ENCODE measurements at regions not wholly inside any gene's neighbourhood (a gene's known extent, or its start where the extent isn't known, plus 50 kb on each side); places are given as distances from the start of the nearest gene placed in this dataset.

DNA sequence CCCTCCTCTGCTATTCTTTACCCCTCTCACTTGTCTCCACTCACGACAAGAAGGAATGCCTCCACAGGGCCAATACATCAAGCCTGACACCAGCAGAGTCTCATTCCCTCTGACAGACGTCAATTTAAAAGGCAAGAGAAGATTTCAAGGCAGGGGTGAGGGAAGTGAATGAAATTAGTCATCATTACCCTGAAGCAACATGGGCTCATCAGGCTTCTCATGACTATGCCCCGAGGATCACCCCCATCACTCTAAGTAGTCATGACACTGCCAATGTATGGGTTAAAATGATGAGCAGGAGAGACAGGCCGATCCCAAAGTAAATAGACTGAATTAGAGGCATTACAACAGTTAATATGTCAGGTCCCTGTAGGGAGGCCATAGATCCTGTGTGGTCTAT lies 504.4 kb downstream of the TLE4 start:
- TF ChIP-seq EZH2phosphoT487 (IDR thresholded peaks at IDR 0.05; ENCODE audit: borderline replicate concordance) = no peak
- TF ChIP-seq, protein P1, sequence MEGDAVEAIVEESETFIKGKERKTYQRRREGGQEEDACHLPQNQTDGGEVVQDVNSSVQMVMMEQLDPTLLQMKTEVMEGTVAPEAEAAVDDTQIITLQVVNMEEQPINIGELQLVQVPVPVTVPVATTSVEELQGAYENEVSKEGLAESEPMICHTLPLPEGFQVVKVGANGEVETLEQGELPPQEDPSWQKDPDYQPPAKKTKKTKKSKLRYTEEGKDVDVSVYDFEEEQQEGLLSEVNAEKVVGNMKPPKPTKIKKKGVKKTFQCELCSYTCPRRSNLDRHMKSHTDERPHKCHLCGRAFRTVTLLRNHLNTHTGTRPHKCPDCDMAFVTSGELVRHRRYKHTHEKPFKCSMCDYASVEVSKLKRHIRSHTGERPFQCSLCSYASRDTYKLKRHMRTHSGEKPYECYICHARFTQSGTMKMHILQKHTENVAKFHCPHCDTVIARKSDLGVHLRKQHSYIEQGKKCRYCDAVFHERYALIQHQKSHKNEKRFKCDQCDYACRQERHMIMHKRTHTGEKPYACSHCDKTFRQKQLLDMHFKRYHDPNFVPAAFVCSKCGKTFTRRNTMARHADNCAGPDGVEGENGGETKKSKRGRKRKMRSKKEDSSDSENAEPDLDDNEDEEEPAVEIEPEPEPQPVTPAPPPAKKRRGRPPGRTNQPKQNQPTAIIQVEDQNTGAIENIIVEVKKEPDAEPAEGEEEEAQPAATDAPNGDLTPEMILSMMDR (conservative IDR thresholded peaks at IDR 0.05; ENCODE audit: low read length) = no peak
- Histone ChIP-seq H3F3A (ENCODE audit: low read depth) (no peaks in the 10 kb centered on the region), H3K4me1 (ENCODE audit: insufficient read depth, low read length, poor library complexity, severe bottlenecking) (no peaks in the 10 kb centered on the region), H3K79me2 (ENCODE audit: insufficient read depth, low read length) (no peaks in the 10 kb centered on the region), H3K9me3 (ENCODE audit: insufficient read depth, low read depth, low read length) (no peaks in the 10 kb centered on the region), H3K36me3 (ENCODE audit: insufficient read depth, low read length) (no peaks in the 10 kb centered on the region), H3K9ac (ENCODE audit: low read depth, low read length, poor library complexity, severe bottlenecking) (no peak overlapping the region), H3K4me3 (ENCODE audit: low read length, poor library complexity, severe bottlenecking) (no peak overlapping the region), H4K20me1 (ENCODE audit: insufficient read depth, low read length, poor library complexity, severe bottlenecking) (no peaks in the 10 kb centered on the region), H3K9me2 (replicated peaks; ENCODE audit: low read depth, low read length) (no peaks in the 10 kb centered on the region), H2AFZ (ENCODE audit: low read length) (no peak overlapping the region), H3K4me2 (ENCODE audit: low read depth, low read length, poor library complexity, severe bottlenecking) (no peak overlapping the region), H3K27me3 (ENCODE audit: insufficient read depth, low read length, poor library complexity, severe bottlenecking) (no peaks in the 10 kb centered on the region)

DNA sequence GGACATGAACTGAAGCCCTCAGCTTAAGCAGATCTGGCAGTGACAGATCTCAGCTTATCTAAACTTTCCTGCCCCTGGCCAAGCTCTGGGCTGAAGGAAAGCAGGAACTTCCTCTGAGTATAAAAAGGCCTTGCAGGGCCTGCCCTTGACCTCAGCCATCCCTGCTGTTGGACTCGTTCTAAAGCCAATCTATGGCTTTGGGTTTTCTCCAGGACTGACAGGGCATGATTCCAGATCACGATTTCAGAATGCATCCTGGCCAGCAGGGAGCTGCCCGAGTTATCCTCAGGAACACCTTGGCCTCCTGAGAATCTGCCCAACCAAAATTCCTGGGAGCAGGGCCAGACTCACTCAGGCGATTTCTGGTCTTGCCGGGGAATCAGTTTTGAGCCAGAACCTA lies 502.7 kb downstream of the TLE4 start:
- Histone ChIP-seq H3K4me2 (ENCODE audit: low read depth, low read length, poor library complexity, severe bottlenecking) (no peak overlapping the region), H3K4me1 (ENCODE audit: insufficient read depth, low read length, poor library complexity, severe bottlenecking) (no peaks in the 10 kb centered on the region), H4K20me1 (ENCODE audit: insufficient read depth, low read length, poor library complexity, severe bottlenecking) (no peaks in the 10 kb centered on the region), H3K36me3 (ENCODE audit: insufficient read depth, low read length) (no peaks in the 10 kb centered on the region), H3K9me2 (replicated peaks; ENCODE audit: low read depth, low read length) (no peaks in the 10 kb centered on the region), H3K79me2 (ENCODE audit: insufficient read depth, low read length) (no peaks in the 10 kb centered on the region), H2AFZ (ENCODE audit: low read length) (no peak overlapping the region), H3K27me3 (ENCODE audit: insufficient read depth, low read length, poor library complexity, severe bottlenecking) (no peaks in the 10 kb centered on the region), H3K9ac (ENCODE audit: low read depth, low read length, poor library complexity, severe bottlenecking) (no peak overlapping the region), H3F3A (ENCODE audit: low read depth) (no peaks in the 10 kb centered on the region), H3K9me3 (ENCODE audit: insufficient read depth, low read depth, low read length) (no peaks in the 10 kb centered on the region), H3K4me3 (ENCODE audit: low read length, poor library complexity, severe bottlenecking) (no peak overlapping the region)
- no peak for TF ChIP-seq EZH2phosphoT487 (IDR thresholded peaks at IDR 0.05; ENCODE audit: borderline replicate concordance)
- TF ChIP-seq, protein P1 (conservative IDR thresholded peaks at IDR 0.05; ENCODE audit: low read length) = no peak

GRCh38 chr9:80072451-80072850 lies 500.7 kb downstream of the TLE4 start:
- TF ChIP-seq, protein P1 (conservative IDR thresholded peaks at IDR 0.05; ENCODE audit: low read length) = no peak
- TF ChIP-seq EZH2phosphoT487 (IDR thresholded peaks at IDR 0.05; ENCODE audit: borderline replicate concordance) = no peak
- Histone ChIP-seq H3K9me3 (ENCODE audit: insufficient read depth, low read depth, low read length) (no peaks in the 10 kb centered on the region), H4K20me1 (ENCODE audit: insufficient read depth, low read length, poor library complexity, severe bottlenecking) (no peaks in the 10 kb centered on the region), H3K79me2 (ENCODE audit: insufficient read depth, low read length) (no peaks in the 10 kb centered on the region), H3F3A (ENCODE audit: low read depth) (no peaks in the 10 kb centered on the region), H2AFZ (ENCODE audit: low read length) (no peak overlapping the region), H3K4me1 (ENCODE audit: insufficient read depth, low read length, poor library complexity, severe bottlenecking) (no peaks in the 10 kb centered on the region), H3K4me2 (ENCODE audit: low read depth, low read length, poor library complexity, severe bottlenecking) (no peak overlapping the region), H3K27me3 (ENCODE audit: insufficient read depth, low read length, poor library complexity, severe bottlenecking) (no peaks in the 10 kb centered on the region), H3K9ac (ENCODE audit: low read depth, low read length, poor library complexity, severe bottlenecking) (no peak overlapping the region), H3K36me3 (ENCODE audit: insufficient read depth, low read length) (no peaks in the 10 kb centered on the region), H3K4me3 (ENCODE audit: low read length, poor library complexity, severe bottlenecking) (no peak overlapping the region), H3K9me2 (replicated peaks; ENCODE audit: low read depth, low read length) (no peaks in the 10 kb centered on the region)

Data from Loucy (cell line).